Suprapubic skin (tissue), 4 donors: ENCODE measurements at regions not wholly inside any gene's neighbourhood (a gene's known extent, or its start where the extent isn't known, plus 50 kb on each side); places are given as distances from the start of the nearest gene placed in this dataset.
"Not testable (repeated sequence)": the region's sequence is repeated elsewhere in the genome, so short reads cannot be mapped to it uniquely, and the experiment has no call there.

Experiments
- DNase-seq, 2 donors: peaks; one replicate each; pipeline ENCODE4 v3.0.0-alpha.2; 2019; ENCODE audit warnings: low spot score in 2 of 2
- H3K27ac ChIP-seq: fragments of 200-600 bp; sonication (generic); one replicate; pipeline ENCODE4 v1.5.1; 2019
- H3K27me3 ChIP-seq: fragments of 200-600 bp; sonication (generic); one replicate; pipeline ENCODE4 v1.5.1; 2019
- H3K36me3 ChIP-seq: fragments of 200-600 bp; sonication (generic); one replicate; pipeline ENCODE4 v1.5.1; 2019
- H3K4me1 ChIP-seq: fragments of 200-600 bp; sonication (generic); one replicate; pipeline ENCODE4 v1.5.1; 2019
- H3K4me3 ChIP-seq: fragments of 200-600 bp; sonication (generic); one replicate; pipeline ENCODE4 v1.5.1; 2019; ENCODE audit warnings: mild to moderate bottlenecking
- H3K9me3 ChIP-seq: fragments of 200-600 bp; sonication (generic); one replicate; pipeline ENCODE4 v1.5.1; 2019
- CTCF ChIP-seq, 2 donors: fragments of 200-600 bp in 1 of 2; fragments of 450-650 bp in 1 of 2; sonication (generic) in 1 of 2; IDR thresholded peaks; one replicate each; pipeline ENCODE4 v1.5.1; 2016 to 2019; ENCODE audit warnings: antibody characterized with exemption in 2 of 2, mild to moderate bottlenecking in 1 of 2, moderate library complexity in 1 of 2
- EP300 ChIP-seq: sonication (generic); formaldehyde crosslinking; IDR thresholded peaks from one replicate; pipeline ENCODE4 v1.6.1; 2017; ENCODE audit warnings: antibody characterized with exemption
- POLR2A ChIP-seq, 2 donors: fragments of 450-650 bp; IDR thresholded peaks; one replicate each; pipeline ENCODE4 v1.6.1; 2017; ENCODE audit warnings: antibody characterized with exemption in 2 of 2, mild to moderate bottlenecking in 2 of 2, moderate library complexity in 2 of 2
- POLR2AphosphoS5 ChIP-seq, 3 donors: sonication (generic); formaldehyde crosslinking; IDR thresholded peaks; one replicate each; pipeline ENCODE4 v1.6.1; 2017; ENCODE audit warnings: antibody characterized with exemption in 3 of 3
- WGBS: methylation state at CpG from one replicate; pipeline ENCODE4 v1.1.5; 2018; 5-methylcytosine and 5-hydroxymethylcytosine counted together

- H3K27ac ChIP-seq, result no peak overlapping the region
- no peaks in the 10 kb centered on the region for H3K36me3 ChIP-seq
- no peak for DNase-seq
- no peaks in the 10 kb centered on the region for H3K4me1 ChIP-seq
- 82% methylated on average over 5 of the region's 5 CpGs for WGBS
- H3K9me3 ChIP-seq, result no peaks in the 10 kb centered on the region
- H3K27me3 ChIP-seq, result no peaks in the 10 kb centered on the region
- no peak overlapping the region for H3K4me3 ChIP-seq
- TF ChIP-seq POLR2A (IDR thresholded peaks at IDR 0.05), result no peak
- no peak for TF ChIP-seq POLR2AphosphoS5 (IDR thresholded peaks at IDR 0.05)
- no peak for TF ChIP-seq CTCF (IDR thresholded peaks at IDR 0.05)
- no peak for TF ChIP-seq EP300
Observed at GRCh38 chr2:175804122-175804521, 197.9 kb downstream of the LNPK start.

DNA sequence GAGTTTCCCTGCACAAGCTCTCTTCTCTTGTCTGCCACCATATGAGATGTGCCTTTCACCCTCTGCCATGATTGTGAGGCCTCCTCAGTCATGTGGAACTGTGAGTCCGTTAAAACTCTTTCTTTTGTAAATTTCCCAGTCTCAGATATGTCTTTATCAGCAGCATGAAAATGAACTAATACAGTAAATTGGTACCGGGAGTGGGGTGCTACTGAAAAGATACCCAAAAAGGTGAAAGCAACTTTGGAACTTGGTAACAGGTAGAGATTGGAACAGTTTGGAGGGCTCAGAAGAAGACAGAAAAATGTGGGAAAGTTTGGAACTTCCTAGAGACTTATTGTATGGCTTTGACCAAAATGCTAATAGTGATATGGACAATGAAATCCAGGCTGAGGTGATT lies 205.6 kb downstream of the LNPK start:
- peaks cover 10% of the 10 kb centered on the region for H3K9me3 ChIP-seq
- not testable (repeated sequence) for DNase-seq, H3K27me3 ChIP-seq, H3K36me3 ChIP-seq, H3K4me1 ChIP-seq, H3K27ac ChIP-seq, H3K4me3 ChIP-seq
- 94% methylated on average over 2 of the region's 2 CpGs for WGBS

DNA sequence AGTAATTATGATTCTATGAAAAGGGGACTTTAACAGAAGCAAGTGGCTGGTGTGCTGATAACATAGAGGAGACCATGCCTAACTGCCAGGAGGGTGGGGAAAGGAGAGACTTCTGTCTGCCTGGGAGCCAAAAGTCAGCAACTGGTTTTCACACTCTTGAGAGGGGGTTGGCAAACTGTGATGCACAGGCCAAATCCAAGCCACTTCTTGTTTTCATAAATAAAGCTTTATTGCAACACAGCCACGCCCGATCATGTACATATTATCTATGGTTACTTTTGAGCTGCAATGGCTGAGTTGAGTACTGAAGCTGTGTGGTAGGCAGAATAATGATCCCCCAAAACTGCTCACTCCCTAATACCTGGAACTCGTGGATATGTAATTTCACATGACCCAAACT lies 208.4 kb downstream of the LNPK start:
- Histone ChIP-seq H3K36me3 (no peaks in the 10 kb centered on the region), H3K4me3 (no peak overlapping the region), H3K27ac (no peak overlapping the region), H3K9me3 (peaks cover 10% of the 10 kb centered on the region), H3K27me3 (no peaks in the 10 kb centered on the region), H3K4me1 (no peaks in the 10 kb centered on the region)
- WGBS, result 92% methylated on average over 3 of the region's 3 CpGs
- DNase-seq, result no peak
- no peak for TF ChIP-seq CTCF (IDR thresholded peaks at IDR 0.05)
- no peak for TF ChIP-seq EP300
- no peak for TF ChIP-seq POLR2A (IDR thresholded peaks at IDR 0.05)
- no peak for TF ChIP-seq POLR2AphosphoS5 (IDR thresholded peaks at IDR 0.05)

- Histone ChIP-seq H3K4me3 (no peak overlapping the region), H3K36me3 (no peaks in the 10 kb centered on the region), H3K27ac (no peak overlapping the region), H3K9me3 (peaks cover 10% of the 10 kb centered on the region), H3K27me3 (no peaks in the 10 kb centered on the region), H3K4me1 (no peaks in the 10 kb centered on the region)
- TF ChIP-seq CTCF (IDR thresholded peaks at IDR 0.05), result no peak
- no peak for TF ChIP-seq POLR2AphosphoS5 (IDR thresholded peaks at IDR 0.05)
- TF ChIP-seq POLR2A (IDR thresholded peaks at IDR 0.05), result no peak
- TF ChIP-seq EP300, result no peak
- no peak for DNase-seq
Observed at GRCh38 chr2:175792881-175793280, 209.2 kb downstream of the LNPK start.

GRCh38 chr2:175792199-175792598 lies 209.9 kb downstream of the LNPK start:
- no peak for DNase-seq
- WGBS, result 95% methylated on average over 5 of the region's 5 CpGs
- H3K4me3 ChIP-seq, result no peak overlapping the region
- no peak overlapping the region for H3K27ac ChIP-seq
- no peaks in the 10 kb centered on the region for H3K4me1 ChIP-seq
- H3K9me3 ChIP-seq, result peaks cover 10% of the 10 kb centered on the region
- no peak for TF ChIP-seq CTCF (IDR thresholded peaks at IDR 0.05)
- no peak for TF ChIP-seq POLR2A (IDR thresholded peaks at IDR 0.05)
- TF ChIP-seq POLR2AphosphoS5 (IDR thresholded peaks at IDR 0.05), result no peak
- no peak for TF ChIP-seq EP300
- no peaks in the 10 kb centered on the region for H3K27me3 ChIP-seq
- no peaks in the 10 kb centered on the region for H3K36me3 ChIP-seq

- Histone ChIP-seq H3K4me1 (no peaks in the 10 kb centered on the region), H3K9me3 (no peaks in the 10 kb centered on the region), H3K36me3 (no peaks in the 10 kb centered on the region), H3K27ac (no peak overlapping the region), H3K27me3 (no peaks in the 10 kb centered on the region), H3K4me3 (no peak overlapping the region)
- no peak for TF ChIP-seq EP300
- no peak for TF ChIP-seq CTCF (IDR thresholded peaks at IDR 0.05)
- no peak for TF ChIP-seq POLR2AphosphoS5 (IDR thresholded peaks at IDR 0.05)
- no peak for TF ChIP-seq POLR2A (IDR thresholded peaks at IDR 0.05)
- no peak for DNase-seq
- WGBS, result 76% methylated on average over 3 of the region's 3 CpGs
Observed at GRCh38 chr2:175786471-175787124, 215.5 kb downstream of the LNPK start.

DNA sequence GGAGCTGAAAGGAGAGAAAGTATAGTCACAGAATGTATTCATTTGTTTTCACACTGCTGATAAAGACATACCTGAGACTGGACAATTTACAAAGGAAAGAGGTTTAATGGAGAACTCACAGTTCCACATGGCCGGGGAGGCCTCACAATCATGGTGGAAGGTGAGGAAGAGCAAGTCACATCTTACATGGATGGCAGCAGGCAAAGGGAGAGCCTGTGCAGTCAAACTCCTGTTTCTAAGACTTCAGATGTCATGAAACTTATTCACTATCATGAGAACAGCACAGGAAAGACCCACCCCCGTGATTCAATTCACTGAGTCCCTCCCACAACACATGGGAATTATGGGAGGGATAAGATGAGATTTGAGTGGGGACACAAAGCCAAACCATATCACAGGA lies 224.7 kb downstream of the LNPK start:
- H3K27me3 ChIP-seq, H3K27ac ChIP-seq, H3K4me1 ChIP-seq, DNase-seq, H3K4me3 ChIP-seq, H3K9me3 ChIP-seq, H3K36me3 ChIP-seq: not testable (repeated sequence)
- WGBS, result 69% methylated on average over 2 of the region's 2 CpGs
